ENCODE measurements at regions not wholly inside any gene's neighbourhood (a gene's known extent, or its start where the extent isn't known, plus 50 kb on each side); places are given as distances from the start of the nearest gene placed in this dataset.

GRCh38 chr1:235025422-235025984, 103.1 kb downstream of the TOMM20 start:
- Histone ChIP-seq H3K36me3 (no peaks in the 10 kb centered on the region), H3K4me3 (no peak overlapping the region), H3K27ac (no peak overlapping the region), H3K27me3 (no peaks in the 10 kb centered on the region), H3K4me1 (peaks cover 0 to 16% (median 4%) of the 10 kb centered on the region in 3 donors), H3K9me3 (no peaks in the 10 kb centered on the region)
- no peak for ATAC-seq
- WGBS, 2 donors (ENCODE audit: low coverage in 1 of 2), result 95 to 97% methylated on average over 4 to 5 of the region's 5 CpGs
- TF ChIP-seq CTCF (IDR thresholded peaks at IDR 0.05) (no peak), POLR2A (IDR thresholded peaks at IDR 0.05) (no peak), EP300 (IDR thresholded peaks at IDR 0.05) (no peak), POLR2AphosphoS5 (IDR thresholded peaks at IDR 0.05) (no peak)

- Histone ChIP-seq H3K9me3 (no peaks in the 10 kb centered on the region), H3K36me3 (no peaks in the 10 kb centered on the region), H3K27ac (no peak overlapping the region), H3K4me3 (no peak overlapping the region), H3K27me3 (no peaks in the 10 kb centered on the region), H3K4me1 (peaks cover 0 to 16% (median 4%) of the 10 kb centered on the region in 3 donors)
- TF ChIP-seq POLR2AphosphoS5 (IDR thresholded peaks at IDR 0.05) (no peak), EP300 (IDR thresholded peaks at IDR 0.05) (no peak), CTCF (IDR thresholded peaks at IDR 0.05) (no peak), POLR2A (IDR thresholded peaks at IDR 0.05) (no peak)
- WGBS, 2 donors (ENCODE audit: low coverage in 1 of 2), result 87% methylated on average over 7 of the region's 7 CpGs; no CpG with 5 or more reads in 1 of the 2 donors
- no peak for ATAC-seq
Measured at GRCh38 chr1:235024711-235025421, 103.8 kb downstream of the TOMM20 start.

DNA sequence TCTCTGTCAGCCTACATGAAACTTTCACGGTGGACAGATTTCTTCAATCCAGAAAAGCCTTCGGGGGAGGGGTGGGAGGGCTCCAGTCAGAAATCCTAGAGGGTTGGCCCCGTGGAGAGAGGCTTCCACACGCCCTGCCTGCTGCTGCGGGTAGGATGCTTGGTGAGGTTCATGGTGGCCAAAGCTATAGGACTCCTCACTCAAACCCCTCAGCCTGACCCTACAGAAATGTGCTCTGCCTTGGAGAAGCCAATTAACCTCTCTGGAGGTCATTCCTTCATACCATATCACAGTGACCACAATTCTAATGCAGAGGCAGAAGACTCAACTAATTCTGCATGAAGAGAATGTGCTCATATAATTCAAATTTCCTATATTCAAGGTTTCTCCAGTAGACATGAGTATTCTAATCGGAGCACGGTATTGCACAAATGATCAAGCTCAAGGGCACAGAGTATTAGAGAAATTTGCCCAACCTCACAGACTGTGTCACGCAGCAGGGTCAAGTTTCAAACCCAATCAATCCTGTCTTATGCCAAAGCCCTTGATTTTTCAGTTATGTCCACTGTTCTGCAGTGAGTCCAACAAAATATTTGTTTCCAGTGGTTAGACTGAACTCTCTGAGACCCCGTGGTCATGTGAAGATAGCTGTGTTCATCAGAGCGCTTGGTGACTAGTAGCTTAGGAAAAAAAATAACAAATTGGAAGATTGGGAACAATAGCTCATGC, 104.8 kb downstream of the TOMM20 start:
- no peak overlapping the region for H3K27ac ChIP-seq
- H3K9me3 ChIP-seq, result no peaks in the 10 kb centered on the region
- ATAC-seq, result no peak
- no peak overlapping the region for H3K4me3 ChIP-seq
- no peaks in the 10 kb centered on the region for H3K27me3 ChIP-seq
- 96 to 100% methylated on average over 3 to 5 of the region's 10 CpGs for WGBS, 2 donors (ENCODE audit: low coverage in 1 of 2)
- H3K4me1 ChIP-seq, result peaks cover 0 to 16% (median 4%) of the 10 kb centered on the region in 3 donors
- no peaks in the 10 kb centered on the region for H3K36me3 ChIP-seq
- TF ChIP-seq POLR2A (IDR thresholded peaks at IDR 0.05) (no peak), POLR2AphosphoS5 (IDR thresholded peaks at IDR 0.05) (no peak), EP300 (IDR thresholded peaks at IDR 0.05) (no peak), CTCF (IDR thresholded peaks at IDR 0.05) (no peak)

- no peak for TF ChIP-seq POLR2A (IDR thresholded peaks at IDR 0.05)
- no peak for TF ChIP-seq EP300 (IDR thresholded peaks at IDR 0.05)
- no peak for TF ChIP-seq CTCF (IDR thresholded peaks at IDR 0.05)
- TF ChIP-seq POLR2AphosphoS5 (IDR thresholded peaks at IDR 0.05), result no peak
- 94 to 100% methylated on average over 3 to 4 of the region's 13 CpGs for WGBS, 2 donors (ENCODE audit: low coverage in 1 of 2)
Measured at GRCh38 chr1:235022981-235023710, 105.5 kb downstream of the TOMM20 start.

More at GRCh38 chr1:235022981-235023710, 105.5 kb downstream of the TOMM20 start:
- H3K27me3 ChIP-seq, result no peaks in the 10 kb centered on the region
- H3K27ac ChIP-seq, result peak overlapping the region in 1 of 4 donors; percentile 59
- no peak overlapping the region for H3K4me3 ChIP-seq
- no peak for ATAC-seq
- peaks cover 0 to 16% (median 4%) of the 10 kb centered on the region in 3 donors for H3K4me1 ChIP-seq
- H3K9me3 ChIP-seq, result no peaks in the 10 kb centered on the region
- no peaks in the 10 kb centered on the region for H3K36me3 ChIP-seq
